ENCODE measurements at regions not wholly inside any gene's neighbourhood (a gene's known extent, or its start where the extent isn't known, plus 50 kb on each side); places are given as distances from the start of the nearest gene placed in this dataset.
"Not testable (repeated sequence)": the region's sequence is repeated elsewhere in the genome, so short reads cannot be mapped to it uniquely, and the experiment has no call there.

- no peak for DNase-seq
Observed at GRCh38 chr10:43839973-43840372, 191.3 kb upstream of the ZNF32 start.

- not testable (repeated sequence) for DNase-seq
Observed at GRCh38 chr10:43834751-43835150, 186.1 kb upstream of the ZNF32 start.

GRCh38 chr10:43827853-43828252 lies 179.2 kb upstream of the ZNF32 start:
- no peak for DNase-seq

GRCh38 chr10:43825984-43826383 lies 177.3 kb upstream of the ZNF32 start:
- no peak for DNase-seq

GRCh38 chr10:43825421-43825820 lies 176.7 kb upstream of the ZNF32 start:
- DNase-seq: no peak

GRCh38 chr10:43824934-43825333 lies 176.3 kb upstream of the ZNF32 start:
- DNase-seq: no peak

- no peak for DNase-seq
Observed at GRCh38 chr10:43822631-43823580, 174.2 kb upstream of the ZNF32 start.

GRCh38 chr10:43821103-43821502 lies 172.4 kb upstream of the ZNF32 start:
- no peak for DNase-seq

GRCh38 chr10:43820663-43821062 lies 172.0 kb upstream of the ZNF32 start:
- DNase-seq: no peak

GRCh38 chr10:43819464-43820230 lies 171.0 kb upstream of the ZNF32 start:
- no peak for DNase-seq

GRCh38 chr10:43818687-43819086 lies 170.0 kb upstream of the ZNF32 start:
- no peak for DNase-seq

GRCh38 chr10:43817368-43817767 lies 168.7 kb upstream of the ZNF32 start:
- DNase-seq: no peak

GRCh38 chr10:43816351-43817321 lies 168.0 kb upstream of the ZNF32 start:
- DNase-seq: no peak

GRCh38 chr10:43815181-43815885 lies 166.7 kb upstream of the ZNF32 start:
- DNase-seq: no peak

GRCh38 chr10:43814663-43815062 lies 166.0 kb upstream of the ZNF32 start:
- no peak for DNase-seq

GRCh38 chr10:43811871-43812270 lies 163.2 kb upstream of the ZNF32 start:
- no peak for DNase-seq

- DNase-seq: no peak
Observed at GRCh38 chr10:43809211-43809930, 160.7 kb upstream of the ZNF32 start.

- DNase-seq: no peak
Observed at GRCh38 chr10:43808136-43808535, 159.5 kb upstream of the ZNF32 start.

- no peak for DNase-seq
Observed at GRCh38 chr10:43806831-43807640, 158.4 kb upstream of the ZNF32 start.

GRCh38 chr10:43803791-43804190 lies 155.1 kb upstream of the ZNF32 start:
- no peak for DNase-seq
